Suprapubic skin (tissue), 4 donors: ENCODE measurements at regions not wholly inside any gene's neighbourhood (a gene's known extent, or its start where the extent isn't known, plus 50 kb on each side); places are given as distances from the start of the nearest gene placed in this dataset.

Experiments
- DNase-seq, 2 donors: peaks; one replicate each; pipeline ENCODE4 v3.0.0-alpha.2; 2019; ENCODE audit warnings: low spot score in 2 of 2
- H3K27ac ChIP-seq: fragments of 200-600 bp; sonication (generic); one replicate; pipeline ENCODE4 v1.5.1; 2019
- H3K27me3 ChIP-seq: fragments of 200-600 bp; sonication (generic); one replicate; pipeline ENCODE4 v1.5.1; 2019
- H3K36me3 ChIP-seq: fragments of 200-600 bp; sonication (generic); one replicate; pipeline ENCODE4 v1.5.1; 2019
- H3K4me1 ChIP-seq: fragments of 200-600 bp; sonication (generic); one replicate; pipeline ENCODE4 v1.5.1; 2019
- H3K4me3 ChIP-seq: fragments of 200-600 bp; sonication (generic); one replicate; pipeline ENCODE4 v1.5.1; 2019; ENCODE audit warnings: mild to moderate bottlenecking
- H3K9me3 ChIP-seq: fragments of 200-600 bp; sonication (generic); one replicate; pipeline ENCODE4 v1.5.1; 2019
- EP300 ChIP-seq: sonication (generic); formaldehyde crosslinking; IDR thresholded peaks from one replicate; pipeline ENCODE4 v1.6.1; 2017; ENCODE audit warnings: antibody characterized with exemption
- POLR2A ChIP-seq, 2 donors: fragments of 450-650 bp; IDR thresholded peaks; one replicate each; pipeline ENCODE4 v1.6.1; 2017; ENCODE audit warnings: antibody characterized with exemption in 2 of 2, mild to moderate bottlenecking in 2 of 2, moderate library complexity in 2 of 2
- POLR2AphosphoS5 ChIP-seq, 3 donors: sonication (generic); formaldehyde crosslinking; IDR thresholded peaks; one replicate each; pipeline ENCODE4 v1.6.1; 2017; ENCODE audit warnings: antibody characterized with exemption in 3 of 3
- WGBS: methylation state at CpG from one replicate; pipeline ENCODE4 v1.1.5; 2018; 5-methylcytosine and 5-hydroxymethylcytosine counted together
- TF ChIP-seq, protein P1 (sequence below), 2 donors: fragments of 200-600 bp in 1 of 2; fragments of 450-650 bp in 1 of 2; sonication (generic) in 1 of 2; IDR thresholded peaks; one replicate each; pipeline ENCODE4 v1.5.1; 2016 to 2019; ENCODE audit warnings: antibody characterized with exemption in 2 of 2, mild to moderate bottlenecking in 1 of 2, moderate library complexity in 1 of 2

- Histone ChIP-seq H3K36me3 (no peaks in the 10 kb centered on the region), H3K9me3 (no peaks in the 10 kb centered on the region), H3K4me3 (no peak overlapping the region), H3K27ac (no peak overlapping the region), H3K4me1 (no peaks in the 10 kb centered on the region), H3K27me3 (peaks cover 19% of the 10 kb centered on the region)
- TF ChIP-seq POLR2A (IDR thresholded peaks at IDR 0.05) (no peak), EP300 (no peak), POLR2AphosphoS5 (IDR thresholded peaks at IDR 0.05) (no peak)
- TF ChIP-seq, protein P1, sequence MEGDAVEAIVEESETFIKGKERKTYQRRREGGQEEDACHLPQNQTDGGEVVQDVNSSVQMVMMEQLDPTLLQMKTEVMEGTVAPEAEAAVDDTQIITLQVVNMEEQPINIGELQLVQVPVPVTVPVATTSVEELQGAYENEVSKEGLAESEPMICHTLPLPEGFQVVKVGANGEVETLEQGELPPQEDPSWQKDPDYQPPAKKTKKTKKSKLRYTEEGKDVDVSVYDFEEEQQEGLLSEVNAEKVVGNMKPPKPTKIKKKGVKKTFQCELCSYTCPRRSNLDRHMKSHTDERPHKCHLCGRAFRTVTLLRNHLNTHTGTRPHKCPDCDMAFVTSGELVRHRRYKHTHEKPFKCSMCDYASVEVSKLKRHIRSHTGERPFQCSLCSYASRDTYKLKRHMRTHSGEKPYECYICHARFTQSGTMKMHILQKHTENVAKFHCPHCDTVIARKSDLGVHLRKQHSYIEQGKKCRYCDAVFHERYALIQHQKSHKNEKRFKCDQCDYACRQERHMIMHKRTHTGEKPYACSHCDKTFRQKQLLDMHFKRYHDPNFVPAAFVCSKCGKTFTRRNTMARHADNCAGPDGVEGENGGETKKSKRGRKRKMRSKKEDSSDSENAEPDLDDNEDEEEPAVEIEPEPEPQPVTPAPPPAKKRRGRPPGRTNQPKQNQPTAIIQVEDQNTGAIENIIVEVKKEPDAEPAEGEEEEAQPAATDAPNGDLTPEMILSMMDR (IDR thresholded peaks at IDR 0.05), result no peak
- 91% methylated on average over 2 of the region's 2 CpGs for WGBS
- no peak for DNase-seq
Measured at GRCh38 chr17:73889439-73889838, 245.2 kb upstream of the SDK2 start.

- Histone ChIP-seq H3K9me3 (no peaks in the 10 kb centered on the region), H3K27me3 (peaks cover 18% of the 10 kb centered on the region), H3K4me3 (no peak overlapping the region), H3K36me3 (no peaks in the 10 kb centered on the region), H3K4me1 (no peaks in the 10 kb centered on the region), H3K27ac (no peak overlapping the region)
- TF ChIP-seq POLR2AphosphoS5 (IDR thresholded peaks at IDR 0.05), result no peak
- TF ChIP-seq, protein P1 (IDR thresholded peaks at IDR 0.05), result no peak
- TF ChIP-seq EP300, result no peak
- TF ChIP-seq POLR2A (IDR thresholded peaks at IDR 0.05), result no peak
- no peak for DNase-seq
- 91% methylated on average over 6 of the region's 8 CpGs for WGBS
Measured at GRCh38 chr17:73890831-73891405, 246.7 kb upstream of the SDK2 start.

DNA sequence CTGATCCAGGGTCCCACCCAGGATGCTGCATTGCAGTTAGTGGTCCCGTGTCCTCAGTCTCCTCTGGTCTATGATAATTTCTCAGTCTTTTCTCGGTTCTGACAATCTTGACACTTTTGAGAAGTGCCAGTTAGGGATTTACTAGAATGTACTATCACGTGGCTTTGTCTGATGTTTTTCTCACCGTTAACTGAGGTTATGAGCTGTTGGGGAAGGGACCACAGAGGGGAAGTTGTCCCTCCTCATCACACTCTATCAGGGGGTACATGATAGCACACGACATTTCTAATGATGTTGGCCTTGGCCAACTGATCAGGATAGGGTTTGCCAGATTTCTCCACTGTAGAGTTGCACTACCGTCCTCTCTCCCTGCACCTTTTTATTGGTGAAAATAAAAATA lies 250.9 kb upstream of the SDK2 start:
- peaks cover 56% of the 10 kb centered on the region for H3K27me3 ChIP-seq
- no peaks in the 10 kb centered on the region for H3K9me3 ChIP-seq
- no peak for DNase-seq
- H3K4me1 ChIP-seq, result no peaks in the 10 kb centered on the region
- H3K27ac ChIP-seq, result no peak overlapping the region
- no peak overlapping the region for H3K4me3 ChIP-seq
- no peaks in the 10 kb centered on the region for H3K36me3 ChIP-seq
- WGBS, result 73% methylated on average over 6 of the region's 6 CpGs
- TF ChIP-seq EP300 (no peak), POLR2A (IDR thresholded peaks at IDR 0.05) (no peak), POLR2AphosphoS5 (IDR thresholded peaks at IDR 0.05) (no peak)
- TF ChIP-seq, protein P1 (IDR thresholded peaks at IDR 0.05), result no peak

DNA sequence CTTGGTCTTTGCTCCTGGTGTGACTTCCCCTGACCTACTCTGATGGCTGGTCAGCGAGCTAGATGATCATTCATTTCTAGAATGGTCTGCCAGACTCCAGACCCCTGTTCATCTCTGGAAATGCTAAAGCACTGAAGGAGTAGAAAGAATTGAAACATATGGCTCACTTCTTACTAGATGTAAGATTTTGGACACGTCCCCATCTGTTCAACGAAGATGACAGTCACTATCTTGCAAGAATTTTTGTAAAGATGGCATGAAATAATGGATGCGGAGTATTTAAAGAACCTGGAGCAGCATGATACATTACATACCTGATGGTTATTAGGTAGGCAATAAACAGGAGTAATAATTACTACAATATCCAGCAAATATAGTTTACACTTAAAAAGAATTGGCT lies 252.7 kb upstream of the SDK2 start:
- Histone ChIP-seq H3K9me3 (no peaks in the 10 kb centered on the region), H3K4me1 (peaks cover 6% of the 10 kb centered on the region), H3K4me3 (no peak overlapping the region), H3K27me3 (peaks cover 72% of the 10 kb centered on the region), H3K36me3 (no peaks in the 10 kb centered on the region), H3K27ac (no peak overlapping the region)
- DNase-seq, result no peak
- WGBS, result 63% methylated on average over 4 of the region's 4 CpGs
- TF ChIP-seq EP300 (no peak), POLR2A (IDR thresholded peaks at IDR 0.05) (no peak), POLR2AphosphoS5 (IDR thresholded peaks at IDR 0.05) (no peak)
- TF ChIP-seq, protein P1 (IDR thresholded peaks at IDR 0.05), result no peak

DNA sequence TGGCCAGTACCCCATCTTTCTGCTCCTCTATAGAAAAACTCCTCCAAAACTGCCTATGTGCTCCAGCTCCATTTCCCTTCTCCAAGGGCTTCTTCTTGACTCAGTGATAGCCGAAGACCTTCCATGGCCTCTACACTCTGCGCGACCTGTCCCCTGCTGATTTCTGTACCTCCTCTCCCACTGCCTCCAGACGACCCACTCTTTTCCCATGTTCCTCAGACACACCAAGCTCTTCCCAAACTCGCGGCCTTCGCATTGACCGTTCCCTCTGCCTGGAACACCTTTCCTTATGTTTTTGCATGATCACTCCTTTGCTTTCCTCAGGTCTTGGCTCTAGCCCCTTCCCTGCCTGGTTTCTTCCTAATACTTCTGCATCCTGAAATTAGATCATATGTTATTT lies 255.6 kb upstream of the SDK2 start:
- H3K36me3 ChIP-seq, result no peaks in the 10 kb centered on the region
- no peak for DNase-seq
- H3K27me3 ChIP-seq, result peaks cover 82% of the 10 kb centered on the region
- TF ChIP-seq, protein P1 (IDR thresholded peaks at IDR 0.05), result no peak
- TF ChIP-seq POLR2AphosphoS5 (IDR thresholded peaks at IDR 0.05) (no peak), EP300 (no peak)
- H3K4me1 ChIP-seq, result peaks cover 14% of the 10 kb centered on the region
- no peak overlapping the region for H3K4me3 ChIP-seq
- H3K27ac ChIP-seq, result no peak overlapping the region
- H3K9me3 ChIP-seq, result no peaks in the 10 kb centered on the region
- 95% methylated on average over 8 of the region's 8 CpGs for WGBS
